IPS-NIHi7 (cell line): ENCODE measurements at regions not wholly inside any gene's neighbourhood (a gene's known extent, or its start where the extent isn't known, plus 50 kb on each side); places are given as distances from the start of the nearest gene placed in this dataset.
A peak's percentile ranks its signal among the peaks of the same experiment; 100 is the strongest.

ENCODE experiments used
- DNase-seq: peaks from one replicate; pipeline ENCODE4 v3.0.0; 2012; ENCODE audit warnings: mixed read lengths; ENCODE audit errors: extremely low spot score

DNA sequence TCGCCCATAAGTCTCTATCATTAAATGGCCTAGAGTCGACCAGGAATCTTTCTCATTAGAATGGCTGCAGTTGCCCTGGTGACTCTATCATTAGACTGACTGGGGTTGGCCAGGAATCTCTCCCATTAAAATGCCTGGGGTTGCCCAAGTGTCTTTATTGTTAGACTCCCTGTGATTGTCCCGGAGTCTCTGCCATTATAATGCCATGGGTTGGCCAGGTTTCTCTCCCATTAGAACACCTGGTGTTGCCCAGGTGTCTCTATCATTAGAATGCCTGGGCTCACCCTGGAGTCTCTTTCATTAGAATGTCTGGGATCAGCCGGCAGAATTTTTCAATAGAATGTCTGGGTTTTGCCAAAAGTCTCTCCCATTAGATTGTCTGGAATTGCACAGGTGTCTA, 1459.3 kb downstream of the UQCRFS1 start:
- no peak for DNase-seq

DNA sequence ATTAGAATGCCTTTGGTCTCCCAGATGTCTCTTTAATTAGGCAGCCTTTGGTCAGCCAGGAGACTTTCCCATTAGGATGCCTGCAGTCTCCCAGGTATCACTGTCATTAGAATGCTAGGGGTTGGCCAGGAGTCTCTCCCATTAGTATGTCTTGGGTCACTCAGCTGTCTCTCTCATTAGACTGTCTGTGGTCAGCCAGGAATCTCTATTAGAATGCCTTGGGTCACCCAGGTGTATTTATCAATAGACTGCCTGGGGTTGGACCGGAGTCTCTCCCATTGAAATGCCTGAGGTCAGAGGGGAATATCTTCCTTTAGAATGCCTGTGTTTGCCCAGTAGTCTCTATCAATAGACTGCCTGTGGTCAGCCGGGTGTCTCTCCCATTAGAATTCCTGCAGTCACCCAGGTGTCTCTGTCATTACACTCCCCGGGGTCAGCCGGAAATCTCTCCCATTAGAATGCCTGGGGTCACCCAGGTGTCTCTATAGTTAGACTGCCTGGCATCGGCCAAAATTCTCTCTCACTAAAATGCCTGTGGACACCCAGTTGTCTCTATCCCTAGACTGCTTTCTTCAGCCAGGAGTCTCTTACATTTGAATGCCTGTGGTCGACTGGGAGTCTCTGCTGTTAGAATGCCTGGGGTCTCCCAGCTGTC, 1460.3 kb downstream of the UQCRFS1 start:
- DNase-seq = no peak

DNA sequence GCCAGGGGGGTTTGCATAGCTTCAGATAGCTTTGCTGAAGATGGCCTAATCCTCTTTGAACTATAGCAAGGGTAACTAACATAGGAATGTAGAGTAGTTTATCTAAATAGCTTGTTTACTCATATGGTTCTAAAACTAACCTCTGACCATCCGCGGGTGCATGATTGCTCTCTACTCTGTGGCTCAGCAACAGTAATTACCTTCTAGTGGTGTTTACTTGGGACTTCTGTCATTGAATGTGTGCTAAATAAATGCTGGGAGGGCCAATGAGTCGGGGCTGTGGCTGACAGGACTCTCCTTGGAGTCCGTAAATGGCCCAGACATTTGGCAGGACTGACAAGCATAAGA, 1461.9 kb downstream of the UQCRFS1 start:
- DNase-seq = no peak

DNA sequence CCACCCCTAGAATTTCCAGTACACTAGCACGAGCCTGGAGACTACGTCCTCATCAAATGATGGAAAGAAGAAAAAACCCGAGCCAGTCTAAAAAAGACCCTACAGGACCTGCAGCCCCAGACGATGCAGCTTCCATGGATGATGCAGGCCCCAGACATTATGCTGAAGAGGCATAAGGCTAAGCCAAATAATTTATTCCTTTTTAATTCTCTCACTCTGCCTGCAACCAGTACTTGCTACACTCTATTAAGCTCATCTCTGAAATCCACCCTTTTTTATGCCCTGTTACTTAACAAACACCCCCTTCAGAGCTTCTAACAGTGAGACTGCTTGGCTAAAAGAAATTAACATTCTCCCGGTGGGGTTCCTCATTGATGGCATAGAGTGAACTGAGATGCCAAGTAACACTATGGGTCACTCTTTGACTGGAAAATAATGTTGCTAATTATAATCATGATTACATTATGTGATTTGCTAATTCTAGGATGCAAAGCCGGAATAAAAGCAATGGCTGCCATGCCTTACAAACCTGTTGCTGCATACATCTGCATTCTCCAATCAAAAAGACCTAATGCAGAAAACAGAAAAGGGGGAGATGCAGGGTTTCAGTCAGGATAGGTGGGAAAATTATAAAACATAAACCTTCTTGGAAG, 1462.4 kb downstream of the UQCRFS1 start:
- DNase-seq = no peak

DNA sequence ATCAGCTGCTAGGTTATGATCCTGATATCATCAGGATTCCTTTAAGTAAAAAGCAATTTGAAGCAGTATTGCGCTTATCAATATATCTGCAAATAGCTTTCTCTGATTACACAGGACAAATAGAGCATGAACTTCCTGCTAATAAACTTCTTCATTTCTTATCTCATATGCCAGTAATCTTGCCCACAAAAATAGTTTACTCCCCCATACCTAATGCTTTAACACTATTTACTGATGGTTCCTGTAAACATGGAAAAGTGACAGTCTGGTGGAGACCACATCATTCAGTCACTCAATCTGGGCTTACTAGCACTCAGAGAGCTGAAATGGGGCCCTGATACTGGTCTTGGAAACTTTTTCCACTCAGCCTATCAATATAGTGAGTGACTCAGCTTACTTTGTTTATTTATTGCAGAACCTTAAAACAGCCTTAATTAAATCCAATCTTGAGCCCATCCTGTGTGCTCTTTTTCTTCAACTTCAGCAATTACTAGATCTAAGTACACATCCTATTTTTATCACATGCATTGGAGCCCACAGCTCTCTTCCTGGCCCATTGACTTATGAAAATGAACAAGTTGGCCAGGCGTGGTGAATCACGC, 1464.3 kb downstream of the UQCRFS1 start:
- DNase-seq = no peak

DNA sequence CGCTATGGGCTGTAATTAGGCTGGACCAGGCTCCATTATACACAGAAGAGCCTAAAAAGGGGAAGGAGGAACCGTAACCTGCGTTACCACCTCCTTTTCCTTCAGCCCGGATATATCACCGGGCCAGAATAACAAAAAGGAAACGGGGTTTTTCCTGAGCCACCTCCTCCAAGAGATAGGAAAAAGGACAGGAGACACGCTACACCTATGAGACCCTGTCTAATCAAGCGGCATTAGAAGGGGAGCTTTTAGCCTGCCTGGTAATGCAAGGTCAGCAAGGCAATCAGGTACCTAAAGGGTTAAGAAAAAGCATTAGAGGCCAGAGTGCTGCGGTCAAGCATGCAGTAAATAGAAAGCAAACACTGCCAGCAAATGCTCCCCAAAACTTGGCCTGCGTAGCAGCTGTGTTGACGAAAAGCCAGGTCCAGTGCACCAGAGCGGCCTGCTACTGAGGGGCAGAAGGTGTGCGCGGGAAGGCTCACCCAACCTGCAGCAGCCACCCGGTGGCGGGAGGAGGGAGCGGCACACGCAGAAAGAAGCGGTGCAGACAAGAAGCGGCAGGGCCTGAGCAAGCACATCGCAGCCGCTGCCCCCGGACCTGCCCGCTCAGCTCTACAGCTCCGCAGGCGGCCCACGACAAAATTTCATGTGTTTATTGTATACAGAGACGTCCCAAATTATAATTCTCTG, 1466.1 kb downstream of the UQCRFS1 start:
- peak; percentile 58 for DNase-seq

DNA sequence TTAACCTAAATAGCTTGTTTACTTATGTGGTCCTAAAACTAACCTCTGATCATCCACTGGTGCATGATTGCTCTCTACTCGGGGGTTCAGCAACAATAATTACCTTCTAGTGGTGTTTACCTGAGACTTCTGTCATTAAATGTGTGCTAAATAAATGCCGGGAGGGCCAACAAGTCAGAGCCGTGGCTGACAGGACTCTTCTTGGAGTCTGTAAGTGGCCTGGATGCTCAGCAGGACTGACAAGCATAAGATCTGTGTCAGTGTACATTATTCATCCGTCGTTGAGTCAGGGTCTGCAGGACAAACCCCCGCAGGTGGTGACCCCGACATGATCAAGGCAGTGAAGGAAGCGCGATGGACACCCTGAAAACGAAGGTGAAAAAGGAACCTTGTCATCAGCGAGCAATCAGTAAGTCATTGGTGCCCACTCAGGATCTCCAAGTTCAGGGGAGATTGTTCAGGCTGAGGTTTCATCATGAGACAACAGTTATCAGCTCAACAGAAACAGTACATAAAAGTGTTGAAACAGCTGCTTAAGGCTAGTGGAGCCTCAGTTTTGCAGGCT, 1466.9 kb downstream of the UQCRFS1 start:
- no peak for DNase-seq

DNA sequence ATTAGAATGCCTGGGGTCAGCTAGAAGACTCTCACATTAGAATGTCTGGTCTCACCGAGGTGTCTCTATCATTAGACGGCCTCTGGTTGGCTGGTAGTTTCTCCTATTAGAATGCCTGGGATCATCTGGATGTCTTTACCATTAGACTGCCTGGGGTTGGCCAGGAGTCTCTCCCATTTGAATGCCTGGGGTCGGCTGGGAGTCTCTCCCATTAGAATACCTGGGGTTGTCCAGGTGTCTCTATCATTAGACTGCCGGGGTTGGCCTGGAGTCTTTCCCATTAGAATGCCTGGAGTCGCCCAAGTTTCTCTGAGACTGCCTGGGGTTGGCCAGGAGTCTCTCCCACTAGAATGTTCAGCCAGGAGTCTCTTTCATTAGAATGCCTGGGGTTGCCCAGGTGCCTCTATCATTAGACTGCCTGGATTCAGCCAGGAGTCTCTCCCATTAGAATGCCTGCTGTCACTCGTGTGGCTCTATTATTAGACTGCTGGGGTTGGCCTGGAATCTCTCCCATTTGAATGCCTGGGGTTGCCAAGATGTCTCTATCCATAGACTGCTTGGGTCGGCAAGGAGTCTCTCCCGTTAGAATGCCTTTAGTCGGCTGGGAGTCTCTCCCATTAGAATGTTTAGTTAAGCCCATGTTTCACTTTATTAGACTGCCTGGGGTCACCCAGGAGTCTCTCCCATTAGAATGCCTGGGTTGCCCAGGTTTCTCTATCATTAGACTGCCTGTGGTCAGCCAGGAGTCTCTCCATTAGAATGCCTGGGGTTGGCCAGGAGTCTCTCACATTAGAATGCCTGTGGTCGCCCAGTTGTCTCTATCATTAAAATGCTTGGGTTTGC, 1467.8 kb downstream of the UQCRFS1 start:
- no peak for DNase-seq

DNA sequence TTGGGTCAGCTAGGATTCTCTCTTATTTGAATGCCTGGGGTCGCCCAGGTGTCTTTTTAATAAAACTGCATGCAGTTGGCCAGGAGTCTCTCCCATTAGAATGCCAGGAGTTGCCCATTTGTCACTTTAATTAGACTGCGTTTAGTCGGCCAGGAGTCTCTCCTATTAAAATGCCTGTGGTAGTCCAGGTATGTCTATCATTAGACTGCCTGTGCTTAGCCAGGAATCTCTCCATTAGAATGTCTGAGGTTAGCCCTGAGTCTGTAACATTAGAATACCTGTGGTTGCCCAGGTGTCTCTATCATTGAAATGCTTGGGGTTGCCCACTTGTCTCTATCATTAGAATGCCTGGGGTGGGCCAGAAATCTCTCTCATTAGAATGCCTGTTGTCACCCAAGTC, 1470.9 kb downstream of the UQCRFS1 start:
- no peak for DNase-seq

DNA sequence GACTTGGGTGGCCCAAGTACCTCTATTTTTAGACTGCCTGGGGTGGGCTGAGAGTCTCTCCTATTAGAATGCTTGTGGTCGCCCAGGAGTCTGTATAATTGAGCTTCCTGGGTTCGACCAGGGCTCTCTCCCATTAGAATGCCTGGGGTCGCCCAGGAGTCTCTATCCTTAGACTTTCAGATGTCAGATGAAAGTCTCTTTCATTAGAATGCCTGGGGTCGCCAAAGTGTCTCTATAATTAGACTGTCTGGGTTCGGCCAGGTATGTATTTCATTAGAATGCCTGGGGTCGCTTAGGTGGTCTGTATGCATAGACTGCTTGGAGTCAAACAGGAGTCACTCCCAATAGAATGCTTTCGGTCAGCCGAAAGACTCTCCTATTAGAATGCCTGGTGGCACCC, 1471.7 kb downstream of the UQCRFS1 start:
- no peak for DNase-seq

DNA sequence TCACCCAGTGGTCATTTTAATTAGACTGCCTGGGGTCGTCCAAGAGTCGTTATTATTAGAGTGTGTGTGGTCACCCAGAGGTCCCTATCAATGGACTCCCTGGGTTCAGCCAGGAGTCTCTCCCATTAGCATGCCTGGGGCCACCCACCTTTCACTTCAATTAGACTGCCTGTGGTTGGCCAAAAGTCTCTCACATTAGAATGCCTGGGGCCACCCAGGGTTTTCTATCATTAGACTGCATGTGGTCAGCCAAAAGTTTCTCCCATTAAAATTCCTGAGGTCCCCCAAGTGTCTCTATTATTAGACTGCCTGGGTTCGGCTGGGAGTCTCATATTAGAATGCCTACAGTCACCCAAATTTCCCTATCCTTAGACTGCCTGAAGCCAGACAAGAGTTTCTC, 1472.6 kb downstream of the UQCRFS1 start:
- no peak for DNase-seq

DNA sequence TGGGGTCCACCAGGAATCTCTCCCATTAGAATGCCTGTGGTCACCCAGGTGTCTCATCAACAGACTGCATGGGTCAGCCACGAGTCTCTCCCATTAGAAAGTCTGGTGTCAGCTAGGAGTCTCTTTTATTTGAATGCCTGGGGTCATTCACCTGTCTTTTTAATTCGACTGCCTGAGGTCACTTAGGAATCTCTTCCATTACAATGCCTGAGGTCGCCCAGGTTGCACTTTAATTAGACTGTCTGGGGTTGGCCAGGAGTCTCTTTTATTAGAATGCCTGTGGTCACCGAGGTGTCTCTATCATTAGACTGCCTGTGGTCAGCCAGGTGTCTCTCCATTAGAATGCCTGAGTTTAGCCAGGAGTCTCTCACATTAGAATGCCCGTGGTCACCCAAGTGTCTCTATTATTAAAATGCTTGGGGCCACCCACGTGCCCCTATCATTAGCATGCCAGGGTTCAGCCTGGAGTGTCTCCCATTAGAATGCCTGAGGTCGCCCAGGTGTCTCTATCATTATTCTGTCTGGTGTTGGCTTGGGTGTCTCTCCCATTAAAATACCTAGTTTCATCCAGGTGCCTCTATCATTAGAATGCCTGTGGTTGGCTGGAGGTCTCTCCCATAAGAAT, 1474.3 kb downstream of the UQCRFS1 start:
- DNase-seq = no peak

DNA sequence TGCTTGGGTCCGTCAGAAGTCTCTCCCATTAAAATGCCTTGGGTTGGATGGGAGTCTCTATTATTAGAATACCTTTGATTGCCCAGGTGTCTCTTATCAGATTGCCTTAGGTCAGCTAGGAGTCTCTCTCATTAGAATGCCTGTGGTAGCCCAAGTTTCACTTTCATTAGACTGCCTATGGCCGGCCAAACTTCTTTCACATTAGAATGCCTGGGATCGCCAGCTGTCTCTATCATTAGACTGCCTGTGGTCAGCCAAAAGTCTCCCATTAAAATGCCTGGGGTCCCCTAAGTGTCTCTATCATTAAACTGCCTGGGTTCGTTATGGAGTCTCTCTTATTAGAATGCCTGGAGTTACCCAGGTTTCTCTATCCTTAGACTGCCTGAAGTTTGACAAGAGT, 1476.7 kb downstream of the UQCRFS1 start:
- no peak for DNase-seq

DNA sequence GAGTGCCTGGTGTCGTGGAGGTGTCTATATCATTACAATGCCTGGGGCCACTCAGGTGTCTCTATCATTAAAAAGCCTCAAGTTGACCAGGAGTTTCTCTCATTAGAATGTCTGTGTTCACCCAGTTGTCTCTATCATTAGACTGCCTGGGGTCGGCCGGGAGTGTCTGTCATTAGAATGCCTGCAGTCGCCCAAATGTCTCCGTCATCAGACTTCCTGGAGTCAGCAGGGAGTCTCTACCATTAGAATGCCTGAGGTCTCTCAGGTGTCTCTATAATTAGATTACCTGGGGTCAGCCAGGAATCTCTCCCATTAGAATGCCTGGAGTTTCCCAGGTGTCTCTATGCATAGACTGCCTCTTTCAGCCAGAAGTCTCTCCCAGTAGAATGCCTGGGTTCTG, 1477.6 kb downstream of the UQCRFS1 start:
- no peak for DNase-seq

DNA sequence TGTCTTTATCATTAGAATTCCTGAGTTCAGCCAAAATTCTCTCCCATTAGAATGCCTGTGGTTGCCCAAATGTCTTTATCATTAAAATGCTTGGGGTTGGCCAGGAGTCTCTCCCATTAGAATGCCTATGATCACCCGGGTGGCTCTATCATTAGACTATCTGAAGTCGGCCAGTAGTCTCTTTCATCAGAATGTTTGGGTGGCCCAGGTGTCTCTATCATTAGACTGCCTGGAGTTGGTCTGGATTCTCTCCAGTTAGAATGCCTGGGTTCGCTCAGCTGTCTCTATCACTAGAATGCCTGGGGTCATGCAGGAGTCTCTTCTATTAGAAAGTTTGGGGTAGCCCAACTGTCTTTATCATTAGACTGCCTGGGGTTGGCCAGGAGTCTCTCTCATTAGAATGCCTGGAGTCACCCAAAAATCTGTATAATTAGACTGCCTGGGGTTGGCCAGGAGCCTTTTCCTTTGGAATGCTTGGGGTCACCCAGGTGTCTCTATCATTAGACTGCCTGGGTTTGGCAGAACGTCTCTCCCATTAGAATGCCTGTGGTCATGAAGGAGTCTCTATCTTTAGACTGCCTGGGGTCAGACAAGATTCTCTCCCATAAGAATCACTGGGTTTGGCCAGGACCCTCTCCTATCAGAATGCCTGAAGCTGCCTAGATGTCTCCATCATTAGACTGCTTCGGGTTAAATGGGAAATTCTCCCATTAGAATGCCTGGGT, 1478.3 kb downstream of the UQCRFS1 start:
- DNase-seq = no peak

DNA sequence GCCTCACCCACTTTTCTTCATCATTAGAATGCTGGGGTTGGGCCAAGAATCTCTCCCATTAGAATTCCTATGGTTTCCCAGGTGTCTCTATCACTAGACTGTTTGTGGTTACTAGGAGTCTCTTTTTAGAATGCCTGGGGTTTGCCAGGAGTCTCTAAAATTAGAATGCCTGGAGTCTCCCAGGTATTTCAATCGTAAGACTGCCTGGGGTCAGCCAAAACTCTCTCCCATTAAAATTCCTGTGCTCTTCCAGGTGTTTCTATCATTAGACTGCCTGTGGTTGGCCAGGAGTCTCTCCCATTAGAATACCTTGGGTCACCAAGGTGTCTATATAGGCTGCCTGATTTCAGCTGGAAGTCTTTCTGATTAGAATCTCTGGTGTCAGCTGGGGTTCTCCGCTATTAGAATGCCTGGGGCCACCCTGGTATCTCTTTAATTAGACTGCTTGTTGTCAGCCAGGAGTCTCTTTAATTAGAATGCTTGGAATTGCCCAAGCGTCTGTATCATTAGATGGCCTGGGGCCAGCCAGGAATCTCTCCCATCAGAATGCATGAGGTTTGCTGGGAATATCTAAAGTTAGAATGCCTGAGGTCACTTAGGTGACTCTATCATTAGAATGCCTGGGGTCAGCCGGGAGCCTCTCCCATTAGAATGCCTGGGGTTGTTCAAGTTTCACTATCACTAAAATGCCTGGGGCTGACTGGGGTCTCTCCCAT, 1479.2 kb downstream of the UQCRFS1 start:
- DNase-seq = no peak

DNA sequence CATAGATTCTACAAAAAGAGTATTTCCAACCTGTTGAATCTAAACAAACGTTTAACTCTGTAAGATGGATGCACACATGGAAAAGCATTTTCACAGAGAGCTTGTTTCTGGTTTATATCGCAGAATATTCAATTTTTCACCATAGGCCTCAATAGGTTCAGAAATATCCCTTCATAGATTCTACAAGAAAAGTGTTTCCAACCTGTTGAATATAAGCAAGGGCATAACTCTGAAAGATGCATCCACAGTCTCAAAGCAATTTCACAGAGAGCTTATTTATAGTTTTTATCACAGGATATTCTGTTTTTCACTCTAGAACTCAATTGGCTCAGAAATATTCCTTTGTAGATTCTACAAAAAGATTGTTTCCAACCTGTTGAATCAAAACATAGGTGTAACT, 1483.6 kb downstream of the UQCRFS1 start:
- DNase-seq = no peak

DNA sequence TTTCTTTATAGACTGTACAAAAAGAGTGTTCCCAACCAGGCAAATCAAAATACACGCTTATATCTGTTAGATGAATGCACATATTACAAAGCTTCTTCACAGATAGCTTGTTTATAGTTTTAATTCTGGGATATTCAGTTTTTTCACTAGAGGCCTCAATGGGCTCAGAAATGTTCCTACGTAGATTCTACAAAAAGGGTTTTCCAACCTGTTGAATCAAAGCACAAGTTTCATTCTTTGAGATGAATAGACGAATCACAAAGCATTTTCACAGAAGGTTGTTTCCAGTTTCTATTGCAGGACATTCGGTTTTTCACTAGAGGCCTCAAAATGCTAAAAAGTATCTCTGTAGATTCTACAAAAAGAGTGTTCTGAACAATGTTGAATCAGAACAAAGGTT, 1490.3 kb downstream of the UQCRFS1 start:
- DNase-seq = no peak

DNA sequence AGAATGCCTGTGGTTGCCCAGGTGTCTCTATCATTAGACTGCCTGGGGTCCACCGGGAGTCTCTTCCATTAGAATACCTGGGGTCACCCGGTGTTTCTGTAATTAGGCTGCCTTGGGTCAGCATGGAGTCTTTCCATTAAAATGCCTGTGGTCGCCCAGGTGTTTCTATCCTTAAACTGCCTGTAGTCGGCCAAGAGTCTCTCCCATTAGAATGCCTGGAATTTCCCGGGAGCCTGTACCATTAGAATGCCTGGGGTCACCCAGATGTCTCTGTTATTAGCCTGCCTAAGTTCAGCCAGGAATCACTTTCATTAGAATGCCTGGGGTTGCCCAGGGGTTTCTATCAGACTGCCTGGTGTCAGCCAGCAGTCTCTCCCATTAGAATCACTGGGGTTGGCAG, 1492.8 kb downstream of the UQCRFS1 start:
- DNase-seq = no peak

DNA sequence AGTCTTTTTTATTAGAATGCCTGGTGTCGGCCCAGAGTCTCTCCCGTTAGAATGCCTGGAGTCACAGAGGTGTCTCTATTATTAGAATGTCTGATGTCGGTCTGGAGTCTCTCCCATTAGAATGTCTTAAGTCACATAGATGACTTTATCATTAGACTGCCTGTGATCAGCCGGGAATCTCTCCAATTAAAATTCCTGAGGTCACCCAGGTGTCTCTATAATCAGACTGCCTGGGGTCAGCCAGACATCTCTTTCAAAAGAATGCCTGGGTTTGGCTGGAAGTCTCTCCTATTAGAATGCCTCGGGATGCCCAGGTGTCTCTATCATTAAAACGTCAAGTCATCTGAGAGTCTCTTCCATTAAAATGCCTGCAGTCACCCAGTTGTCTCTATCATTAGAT, 1493.9 kb downstream of the UQCRFS1 start:
- no peak for DNase-seq
